ENCODE measurements at regions not wholly inside any gene's neighbourhood (a gene's known extent, or its start where the extent isn't known, plus 50 kb on each side); places are given as distances from the start of the nearest gene placed in this dataset.

DNA sequence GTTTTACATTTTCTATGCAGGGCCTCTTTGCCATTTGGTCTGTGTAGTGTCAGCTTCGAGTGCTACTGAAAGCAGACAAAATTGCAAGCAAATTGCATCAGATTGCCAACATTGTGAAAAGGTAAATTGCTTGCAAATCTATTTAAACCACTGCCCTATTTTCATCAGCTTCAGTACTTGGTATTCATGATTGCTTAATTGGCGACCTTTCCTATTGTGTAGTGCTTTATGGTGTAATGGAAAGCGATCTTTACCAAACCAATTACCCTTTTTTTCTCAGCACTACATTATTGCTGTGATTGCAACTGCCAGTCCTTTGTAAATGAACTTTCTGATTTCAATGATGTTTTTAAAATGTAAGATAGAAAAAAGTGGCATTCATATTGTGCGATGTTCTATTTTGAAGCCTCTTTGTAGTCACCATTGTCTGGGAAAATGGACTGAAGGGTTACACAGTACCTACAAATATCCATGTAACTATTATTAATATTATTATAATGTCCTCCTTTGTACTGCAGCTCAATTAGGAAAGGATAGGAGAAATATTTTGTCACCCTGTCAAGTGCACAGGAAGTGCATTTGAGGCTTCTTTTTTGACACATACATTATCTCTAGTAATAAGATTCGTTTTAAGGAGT is 177.7 kb upstream of the SP8 start:
- TF ChIP-seq, protein P1, sequence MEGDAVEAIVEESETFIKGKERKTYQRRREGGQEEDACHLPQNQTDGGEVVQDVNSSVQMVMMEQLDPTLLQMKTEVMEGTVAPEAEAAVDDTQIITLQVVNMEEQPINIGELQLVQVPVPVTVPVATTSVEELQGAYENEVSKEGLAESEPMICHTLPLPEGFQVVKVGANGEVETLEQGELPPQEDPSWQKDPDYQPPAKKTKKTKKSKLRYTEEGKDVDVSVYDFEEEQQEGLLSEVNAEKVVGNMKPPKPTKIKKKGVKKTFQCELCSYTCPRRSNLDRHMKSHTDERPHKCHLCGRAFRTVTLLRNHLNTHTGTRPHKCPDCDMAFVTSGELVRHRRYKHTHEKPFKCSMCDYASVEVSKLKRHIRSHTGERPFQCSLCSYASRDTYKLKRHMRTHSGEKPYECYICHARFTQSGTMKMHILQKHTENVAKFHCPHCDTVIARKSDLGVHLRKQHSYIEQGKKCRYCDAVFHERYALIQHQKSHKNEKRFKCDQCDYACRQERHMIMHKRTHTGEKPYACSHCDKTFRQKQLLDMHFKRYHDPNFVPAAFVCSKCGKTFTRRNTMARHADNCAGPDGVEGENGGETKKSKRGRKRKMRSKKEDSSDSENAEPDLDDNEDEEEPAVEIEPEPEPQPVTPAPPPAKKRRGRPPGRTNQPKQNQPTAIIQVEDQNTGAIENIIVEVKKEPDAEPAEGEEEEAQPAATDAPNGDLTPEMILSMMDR (IDR thresholded peaks at IDR 0.05; ENCODE audit: borderline replicate concordance, extremely low read depth, low read length, poor library complexity, severe bottlenecking) = no peak
- TF ChIP-seq EZH2 (IDR thresholded peaks at IDR 0.05; ENCODE audit: borderline replicate concordance, low read depth, low read length, severe bottlenecking) = no peak

All from DND-41 (cell line).